ENCODE measurements at regions not wholly inside any gene's neighbourhood (a gene's known extent, or its start where the extent isn't known, plus 50 kb on each side); places are given as distances from the start of the nearest gene placed in this dataset.

DNA sequence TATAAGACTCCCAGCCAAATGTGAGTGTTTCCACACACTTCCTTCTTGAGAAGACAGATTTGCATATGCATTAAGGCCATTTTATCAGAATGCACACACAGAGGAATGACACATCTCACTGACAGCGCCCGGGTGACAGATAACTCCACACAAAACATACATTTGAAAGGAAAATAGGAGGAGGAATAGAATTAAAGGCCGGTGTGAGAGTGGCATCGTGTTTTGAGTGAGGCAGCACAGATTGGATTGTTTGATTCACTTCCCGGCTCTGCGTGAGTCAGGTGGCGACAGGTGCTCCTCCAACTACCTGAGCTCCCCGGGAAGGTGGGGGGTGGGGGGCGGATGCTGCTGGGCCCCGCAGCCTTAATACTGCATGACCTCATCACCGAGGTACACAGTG is 429.0 kb downstream of the TSHZ3 start:
- peak in 1 of 2 donors; percentile 46 for DNase-seq
- TF ChIP-seq, protein P1, sequence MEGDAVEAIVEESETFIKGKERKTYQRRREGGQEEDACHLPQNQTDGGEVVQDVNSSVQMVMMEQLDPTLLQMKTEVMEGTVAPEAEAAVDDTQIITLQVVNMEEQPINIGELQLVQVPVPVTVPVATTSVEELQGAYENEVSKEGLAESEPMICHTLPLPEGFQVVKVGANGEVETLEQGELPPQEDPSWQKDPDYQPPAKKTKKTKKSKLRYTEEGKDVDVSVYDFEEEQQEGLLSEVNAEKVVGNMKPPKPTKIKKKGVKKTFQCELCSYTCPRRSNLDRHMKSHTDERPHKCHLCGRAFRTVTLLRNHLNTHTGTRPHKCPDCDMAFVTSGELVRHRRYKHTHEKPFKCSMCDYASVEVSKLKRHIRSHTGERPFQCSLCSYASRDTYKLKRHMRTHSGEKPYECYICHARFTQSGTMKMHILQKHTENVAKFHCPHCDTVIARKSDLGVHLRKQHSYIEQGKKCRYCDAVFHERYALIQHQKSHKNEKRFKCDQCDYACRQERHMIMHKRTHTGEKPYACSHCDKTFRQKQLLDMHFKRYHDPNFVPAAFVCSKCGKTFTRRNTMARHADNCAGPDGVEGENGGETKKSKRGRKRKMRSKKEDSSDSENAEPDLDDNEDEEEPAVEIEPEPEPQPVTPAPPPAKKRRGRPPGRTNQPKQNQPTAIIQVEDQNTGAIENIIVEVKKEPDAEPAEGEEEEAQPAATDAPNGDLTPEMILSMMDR (IDR thresholded peaks at IDR 0.05), result no peak
- TF ChIP-seq EP300 (IDR thresholded peaks at IDR 0.05), result no peak
- TF ChIP-seq POLR2A (IDR thresholded peaks at IDR 0.05), result no peak
- no peak for TF ChIP-seq POLR2AphosphoS5 (IDR thresholded peaks at IDR 0.05)
- Histone ChIP-seq H3K4me3 (no peak overlapping the region), H3K4me1 (no peaks in the 10 kb centered on the region), H3K27ac (no peak overlapping the region), H3K36me3 (no peaks in the 10 kb centered on the region), H3K9me3 (no peaks in the 10 kb centered on the region), H3K27me3 (no peaks in the 10 kb centered on the region)
- ATAC-seq (ENCODE audit: low FRiP score in 2 of 2), result no peak
- 60 to 68% methylated on average over 11 of the region's 11 CpGs for WGBS, 2 donors

DNA sequence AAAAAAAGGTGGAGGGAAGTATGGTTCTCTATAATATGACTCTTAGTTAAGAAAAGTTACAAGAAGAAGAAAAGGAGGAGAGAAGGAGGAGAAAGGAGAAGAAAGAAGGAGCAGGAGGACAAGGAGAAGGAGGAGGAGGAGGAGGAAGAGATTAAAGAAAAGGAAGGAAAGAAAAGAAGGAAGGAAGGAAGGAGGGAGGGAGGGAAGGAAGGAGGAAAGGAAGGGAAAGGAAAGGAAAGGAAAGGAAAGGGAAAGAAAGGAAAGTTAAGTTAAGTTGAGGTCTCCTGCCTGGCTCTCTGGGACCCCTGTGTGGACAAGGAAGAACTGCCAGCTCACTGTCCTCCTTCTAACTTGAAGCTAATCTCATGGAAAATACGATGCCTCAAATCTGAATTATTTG is 429.5 kb downstream of the TSHZ3 start:
- H3K27ac ChIP-seq, result no peak overlapping the region
- 52 to 59% methylated on average over 1 of the region's 1 CpG for WGBS, 2 donors
- TF ChIP-seq EP300 (IDR thresholded peaks at IDR 0.05) (no peak), POLR2A (IDR thresholded peaks at IDR 0.05) (no peak), POLR2AphosphoS5 (IDR thresholded peaks at IDR 0.05) (no peak)
- TF ChIP-seq, protein P1 (IDR thresholded peaks at IDR 0.05), result no peak
- H3K27me3 ChIP-seq, result no peaks in the 10 kb centered on the region
- no peaks in the 10 kb centered on the region for H3K36me3 ChIP-seq
- ATAC-seq (ENCODE audit: low FRiP score in 2 of 2) (no peak), DNase-seq (no peak)
- H3K4me1 ChIP-seq, result no peaks in the 10 kb centered on the region
- no peak overlapping the region for H3K4me3 ChIP-seq
- no peaks in the 10 kb centered on the region for H3K9me3 ChIP-seq

DNA sequence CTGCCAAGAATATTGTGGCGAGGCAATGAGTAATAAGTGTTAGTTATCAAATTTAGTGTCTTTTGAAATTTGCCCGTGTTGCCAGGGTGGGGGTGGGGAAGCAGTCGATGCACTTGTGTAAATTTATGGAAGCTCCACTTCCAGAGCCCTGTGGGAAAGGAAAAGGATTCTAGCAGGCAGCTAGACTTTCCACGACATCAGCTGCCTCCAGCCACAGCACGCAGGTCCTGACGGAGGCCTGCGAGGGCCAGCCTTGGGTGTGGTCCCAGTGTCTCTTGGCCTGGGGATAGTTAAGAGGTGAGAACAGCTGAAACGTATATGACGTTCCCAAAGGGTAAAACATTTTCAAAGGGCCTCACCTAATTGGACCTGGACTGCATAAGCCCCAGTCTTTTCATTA is 433.0 kb downstream of the TSHZ3 start:
- ATAC-seq (ENCODE audit: low FRiP score in 2 of 2) (no peak), DNase-seq (peak in 1 of 2 donors; percentile 22)
- 80% methylated on average over 9 of the region's 9 CpGs for WGBS, 2 donors
- no peak overlapping the region for H3K27ac ChIP-seq
- no peaks in the 10 kb centered on the region for H3K4me1 ChIP-seq
- no peak overlapping the region for H3K4me3 ChIP-seq
- H3K36me3 ChIP-seq, result no peaks in the 10 kb centered on the region
- H3K27me3 ChIP-seq, result no peaks in the 10 kb centered on the region
- no peaks in the 10 kb centered on the region for H3K9me3 ChIP-seq
- TF ChIP-seq EP300 (IDR thresholded peaks at IDR 0.05), result no peak

DNA sequence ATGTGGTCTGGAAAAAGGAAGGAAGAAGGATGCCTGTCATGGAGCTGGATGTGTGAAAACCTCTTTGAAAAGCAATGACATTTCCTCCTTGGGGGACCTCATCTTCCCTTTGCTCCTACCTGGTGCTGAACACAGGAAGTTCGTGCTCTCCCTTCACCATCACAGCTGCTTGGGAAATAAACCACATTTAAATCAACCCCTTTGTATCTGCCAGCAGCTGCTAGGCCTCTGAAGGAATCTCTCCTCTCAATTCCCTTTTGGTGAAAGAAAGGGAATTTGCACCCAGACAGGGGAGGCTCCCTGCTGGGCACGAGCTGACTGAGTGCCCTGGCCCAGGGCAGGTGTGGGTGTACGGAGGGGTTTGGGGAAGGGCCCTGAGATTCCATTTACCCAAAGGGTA is 437.7 kb downstream of the TSHZ3 start:
- ATAC-seq (ENCODE audit: low FRiP score in 2 of 2), result no peak
- no peaks in the 10 kb centered on the region for H3K4me1 ChIP-seq

DNA sequence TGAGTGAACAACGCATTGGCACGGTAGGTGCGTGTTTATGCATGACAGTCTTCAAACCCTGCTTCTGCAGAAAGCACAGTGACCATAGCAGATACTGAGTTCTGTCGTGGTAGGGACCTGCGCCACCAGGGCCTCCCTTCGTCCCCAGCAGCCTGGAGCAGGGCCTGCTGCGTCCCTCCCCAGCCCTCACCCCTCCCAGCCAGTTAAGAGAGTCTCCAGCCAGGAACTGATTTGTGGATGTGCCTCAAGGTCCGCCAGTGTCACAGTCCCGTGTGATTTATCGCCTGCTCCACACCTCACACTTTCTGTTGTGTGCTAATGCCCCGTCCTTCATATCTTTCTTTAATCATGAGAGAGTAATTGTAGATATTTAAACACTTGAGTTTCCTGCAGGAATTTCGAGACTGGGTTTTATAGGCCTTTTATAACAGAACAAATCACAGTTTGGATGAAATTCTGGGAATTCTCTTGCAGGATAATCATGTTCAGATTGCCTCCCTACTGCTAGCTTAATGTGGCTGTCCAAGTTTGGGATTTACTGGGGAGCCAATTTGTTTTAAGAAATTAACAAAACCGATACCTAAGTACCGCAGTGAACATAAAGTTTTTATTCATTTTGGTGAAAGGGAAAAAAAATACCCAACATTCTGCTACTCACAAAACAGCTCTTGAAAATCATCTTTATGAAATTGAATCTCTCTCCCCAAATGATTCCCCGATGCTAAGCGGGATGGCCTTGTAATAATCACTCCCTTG is 438.6 kb downstream of the TSHZ3 start:
- no peaks in the 10 kb centered on the region for H3K4me1 ChIP-seq
- whole genome bisulfite sequencing, 2 donors, result 76 to 80% methylated on average over 13 to 16 of the region's 16 CpGs
- no peak for ATAC-seq (ENCODE audit: low FRiP score in 2 of 2)
- no peak overlapping the region for H3K27ac ChIP-seq
- DNase-seq, result peak in 1 of 2 donors; percentile 35
- H3K4me3 ChIP-seq, result no peak overlapping the region
- no peaks in the 10 kb centered on the region for H3K36me3 ChIP-seq
- no peak for TF ChIP-seq POLR2AphosphoS5 (IDR thresholded peaks at IDR 0.05)
- TF ChIP-seq, protein P1 (IDR thresholded peaks at IDR 0.05), result no peak
- no peak for TF ChIP-seq EP300 (IDR thresholded peaks at IDR 0.05)
- TF ChIP-seq POLR2A (IDR thresholded peaks at IDR 0.05), result no peak
- H3K27me3 ChIP-seq, result no peaks in the 10 kb centered on the region
- H3K9me3 ChIP-seq, result no peaks in the 10 kb centered on the region

More for the DNA sequence above, 437.7 kb downstream of the TSHZ3 start:
- TF ChIP-seq EP300 (IDR thresholded peaks at IDR 0.05) (no peak), POLR2A (IDR thresholded peaks at IDR 0.05) (no peak), POLR2AphosphoS5 (IDR thresholded peaks at IDR 0.05) (no peak)
- TF ChIP-seq, protein P1 (IDR thresholded peaks at IDR 0.05), result no peak
- Histone ChIP-seq H3K4me3 (no peak overlapping the region), H3K27ac (no peak overlapping the region), H3K36me3 (no peaks in the 10 kb centered on the region), H3K9me3 (no peaks in the 10 kb centered on the region), H3K27me3 (no peaks in the 10 kb centered on the region)
- DNase-seq, result no peak
- 51 to 69% methylated on average over 3 of the region's 3 CpGs for WGBS, 2 donors
